ENCODE measurements at regions not wholly inside any gene's neighbourhood (a gene's known extent, or its start where the extent isn't known, plus 50 kb on each side); places are given as distances from the start of the nearest gene placed in this dataset.

GRCh38 chr12:76636121-76636692, 76.6 kb upstream of the OSBPL8 start (continued):
- TF ChIP-seq, protein P1, sequence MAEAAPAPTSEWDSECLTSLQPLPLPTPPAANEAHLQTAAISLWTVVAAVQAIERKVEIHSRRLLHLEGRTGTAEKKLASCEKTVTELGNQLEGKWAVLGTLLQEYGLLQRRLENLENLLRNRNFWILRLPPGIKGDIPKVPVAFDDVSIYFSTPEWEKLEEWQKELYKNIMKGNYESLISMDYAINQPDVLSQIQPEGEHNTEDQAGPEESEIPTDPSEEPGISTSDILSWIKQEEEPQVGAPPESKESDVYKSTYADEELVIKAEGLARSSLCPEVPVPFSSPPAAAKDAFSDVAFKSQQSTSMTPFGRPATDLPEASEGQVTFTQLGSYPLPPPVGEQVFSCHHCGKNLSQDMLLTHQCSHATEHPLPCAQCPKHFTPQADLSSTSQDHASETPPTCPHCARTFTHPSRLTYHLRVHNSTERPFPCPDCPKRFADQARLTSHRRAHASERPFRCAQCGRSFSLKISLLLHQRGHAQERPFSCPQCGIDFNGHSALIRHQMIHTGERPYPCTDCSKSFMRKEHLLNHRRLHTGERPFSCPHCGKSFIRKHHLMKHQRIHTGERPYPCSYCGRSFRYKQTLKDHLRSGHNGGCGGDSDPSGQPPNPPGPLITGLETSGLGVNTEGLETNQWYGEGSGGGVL (tag by site-specific recombination; IDR thresholded peaks at IDR 0.05): peak; percentile 40
- TF ChIP-seq ZFP3 (tag by site-specific recombination; IDR thresholded peaks at IDR 0.05; ENCODE audit: low read depth) (no peak), SP2 (tag by site-specific recombination; IDR thresholded peaks at IDR 0.05) (no peak), PATZ1 (tag by site-specific recombination; IDR thresholded peaks at IDR 0.05) (peak; percentile 71), SCRT1 (tag by site-specific recombination; IDR thresholded peaks at IDR 0.05; ENCODE audit: borderline replicate concordance) (no peak), OSR2 (tag by site-specific recombination; IDR thresholded peaks at IDR 0.05) (no peak), ZNF426 (tag by site-specific recombination; IDR thresholded peaks at IDR 0.05) (no peak), ZNF561 (tag by site-specific recombination; IDR thresholded peaks at IDR 0.05; ENCODE audit: borderline replicate concordance) (no peak), ZNF354C (tag by site-specific recombination; IDR thresholded peaks at IDR 0.05; ENCODE audit: borderline replicate concordance, low read depth) (no peak), SP7 (tag by site-specific recombination; IDR thresholded peaks at IDR 0.05) (0 out of 2 replicates have a peak, but pooled peaks have one; percentile 33), REST (tag by site-specific recombination; IDR thresholded peaks at IDR 0.05) (no peak), ZBTB21 (tag by site-specific recombination; IDR thresholded peaks at IDR 0.05) (peak; percentile 53; the same call in 1 of the 2 replicates), ZNF37A (tag by site-specific recombination; IDR thresholded peaks at IDR 0.05) (no peak), ZNF280D (tag by site-specific recombination; IDR thresholded peaks at IDR 0.05) (no peak), PRDM1 (tag by site-specific recombination; IDR thresholded peaks at IDR 0.05) (peak; percentile 73), ZXDB (tag by site-specific recombination; IDR thresholded peaks at IDR 0.05) (no peak), ZBTB20 (tag by site-specific recombination; IDR thresholded peaks at IDR 0.05) (no peak), ZNF335 (tag by site-specific recombination; conservative IDR thresholded peaks at IDR 0.05) (peak; percentile 62), ZNF76 (tag by site-specific recombination; IDR thresholded peaks at IDR 0.05; ENCODE audit: borderline replicate concordance, low read depth) (no peak), ZNF148 (tag by site-specific recombination; IDR thresholded peaks at IDR 0.05; ENCODE audit: borderline replicate concordance) (no peak), HOXD13 (CRISPR knock-in tag; IDR thresholded peaks at IDR 0.05; ENCODE audit: borderline replicate concordance) (no peak)
- TF ChIP-seq, protein P2, sequence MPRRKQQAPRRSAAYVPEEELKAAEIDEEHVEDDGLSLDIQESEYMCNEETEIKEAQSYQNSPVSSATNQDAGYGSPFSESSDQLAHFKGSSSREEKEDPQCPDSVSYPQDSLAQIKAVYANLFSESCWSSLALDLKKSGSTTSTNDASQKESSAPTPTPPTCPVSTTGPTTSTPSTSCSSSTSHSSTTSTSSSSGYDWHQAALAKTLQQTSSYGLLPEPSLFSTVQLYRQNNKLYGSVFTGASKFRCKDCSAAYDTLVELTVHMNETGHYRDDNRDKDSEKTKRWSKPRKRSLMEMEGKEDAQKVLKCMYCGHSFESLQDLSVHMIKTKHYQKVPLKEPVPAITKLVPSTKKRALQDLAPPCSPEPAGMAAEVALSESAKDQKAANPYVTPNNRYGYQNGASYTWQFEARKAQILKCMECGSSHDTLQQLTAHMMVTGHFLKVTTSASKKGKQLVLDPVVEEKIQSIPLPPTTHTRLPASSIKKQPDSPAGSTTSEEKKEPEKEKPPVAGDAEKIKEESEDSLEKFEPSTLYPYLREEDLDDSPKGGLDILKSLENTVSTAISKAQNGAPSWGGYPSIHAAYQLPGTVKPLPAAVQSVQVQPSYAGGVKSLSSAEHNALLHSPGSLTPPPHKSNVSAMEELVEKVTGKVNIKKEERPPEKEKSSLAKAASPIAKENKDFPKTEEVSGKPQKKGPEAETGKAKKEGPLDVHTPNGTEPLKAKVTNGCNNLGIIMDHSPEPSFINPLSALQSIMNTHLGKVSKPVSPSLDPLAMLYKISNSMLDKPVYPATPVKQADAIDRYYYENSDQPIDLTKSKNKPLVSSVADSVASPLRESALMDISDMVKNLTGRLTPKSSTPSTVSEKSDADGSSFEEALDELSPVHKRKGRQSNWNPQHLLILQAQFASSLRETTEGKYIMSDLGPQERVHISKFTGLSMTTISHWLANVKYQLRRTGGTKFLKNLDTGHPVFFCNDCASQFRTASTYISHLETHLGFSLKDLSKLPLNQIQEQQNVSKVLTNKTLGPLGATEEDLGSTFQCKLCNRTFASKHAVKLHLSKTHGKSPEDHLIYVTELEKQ (tag by site-specific recombination; IDR thresholded peaks at IDR 0.05; ENCODE audit: borderline replicate concordance): peak; percentile 56; the same call in 1 of the 2 replicates
